HCT116 (cell line): ENCODE measurements at regions not wholly inside any gene's neighbourhood (a gene's known extent, or its start where the extent isn't known, plus 50 kb on each side); places are given as distances from the start of the nearest gene placed in this dataset.

Experiments
- ATAC-seq: fragments of 200-7000 bp; cut with Tn5 transposase; 2 replicates; pipeline ENCODE4 v1.9.1; 2020; ENCODE audit warnings: mild to moderate bottlenecking, moderate library complexity
- BruUV-seq: library from RNA; stranded (reverse); fragments of 400-500 nt; replicated peaks from 2 replicates; lab custom pipeline; 2021; lab: Mats Ljungman, UMichigan
- CTCF ChIA-PET: fragments of 300-600 bp; sonication (Branson Sonifier 250); formaldehyde crosslinking; loops from one replicate; lab custom pipeline; 2021; ENCODE audit warnings: antibody characterized with exemption; lab: Charles Lee
- POLR2A ChIA-PET: fragments of 300-600, 350-600 bp; sonication (Branson Sonifier 250); formaldehyde crosslinking; loops from one replicate; lab custom pipeline; 2021; ENCODE audit warnings: antibody characterized with exemption; lab: Charles Lee
- RAD21 ChIA-PET, 2 experiments: fragments of 300-600 bp; sonication (Branson Sonifier 250); formaldehyde crosslinking; loops; one replicate each; lab custom pipeline; 2023; ENCODE audit warnings: low total read pairs in 2 of 2; ENCODE audit not compliant: uncharacterized antibody in 2 of 2, unreplicated experiment in 2 of 2, low non-redundant PET in 1 of 2; lab: Charles Lee
- DNase-seq: peaks from one replicate; pipeline ENCODE4 v3.0.0-alpha.2; 2010; ENCODE audit warnings: low read depth, low spot score
- H2AFZ ChIP-seq: fragments of 200-600 bp; shearing (Covaris generic), sonication (generic); 2 replicates; pipeline ENCODE4 v1.6.1; 2017; ENCODE audit warnings: low read depth, mixed run types, mixed read lengths, antibody characterized with exemption, low read length; ENCODE audit not compliant: poor library complexity, severe bottlenecking
- H3K27ac ChIP-seq: 2 replicates; pipeline ENCODE4 v1.5.1; 2012; ENCODE audit warnings: low read depth, low read length
- H3K27me3 ChIP-seq: fragments of 200-600 bp; sonication (generic); 2 replicates; pipeline ENCODE4 v1.6.1; 2016; ENCODE audit warnings: mixed run types, low read length, mixed read lengths; ENCODE audit not compliant: insufficient read depth
- H3K36me3 ChIP-seq, 2 experiments: fragments of 200-500 bp in 1 of 2; fragments of 200-600 bp in 1 of 2; sonication (Bioruptor generic) in 1 of 2; sonication (generic) in 1 of 2; 2 replicates each; pipeline versions ENCODE4 v1.5.1 to v1.6.1; 2014 to 2016; ENCODE audit warnings: low read length in 2 of 2, inconsistent platforms in 1 of 2, mixed read lengths in 1 of 2, mixed run types in 1 of 2; ENCODE audit not compliant: insufficient read depth in 2 of 2, control insufficient read depth in 1 of 2
- H3K4me1 ChIP-seq, 2 experiments: fragments of 200-600 bp in 1 of 2; sonication (generic) in 1 of 2; 2 replicates each; pipeline versions ENCODE4 v1.5.1 to v1.6.1; 2012 to 2017; ENCODE audit warnings: low read length in 2 of 2, inconsistent platforms in 1 of 2, mild to moderate bottlenecking in 1 of 2, mixed read lengths in 1 of 2, mixed run types in 1 of 2, moderate library complexity in 1 of 2; ENCODE audit not compliant: insufficient read depth in 2 of 2, control insufficient read depth in 1 of 2
- H3K4me2 ChIP-seq: fragments of 200-600 bp; sonication (generic); 2 replicates; pipeline ENCODE4 v1.6.1; 2017; ENCODE audit warnings: mixed run types, low read length, mixed read lengths
- H3K4me3 ChIP-seq, 2 experiments: fragments of 200-600 bp in 1 of 2; sonication (generic) in 1 of 2; replicated peaks in 1 of 2; 2 replicates each; pipeline ENCODE4 v1.5.1; 2011 to 2016; ENCODE audit warnings: low read length in 2 of 2, control low read depth in 1 of 2, low read depth in 1 of 2, mild to moderate bottlenecking in 1 of 2, mixed read lengths in 1 of 2, mixed run types in 1 of 2
- H3K79me2 ChIP-seq: fragments of 200-600 bp; sonication (generic); 2 replicates; pipeline ENCODE4 v1.6.1; 2017; ENCODE audit warnings: mild to moderate bottlenecking, mixed run types, low read length, moderate library complexity, mixed read lengths; ENCODE audit not compliant: insufficient read depth
- H3K9ac ChIP-seq: fragments of 200-600 bp; sonication (generic); 2 replicates; pipeline ENCODE4 v1.6.1; 2016; ENCODE audit warnings: low read length, mixed read lengths
- H3K9me2 ChIP-seq: fragments of 200-600 bp; sonication (generic), shearing (Covaris generic); 2 replicates; pipeline ENCODE4 v1.6.1; 2017; ENCODE audit warnings: mixed run types, mild to moderate bottlenecking, moderate library complexity; ENCODE audit not compliant: insufficient read depth
- H3K9me3 ChIP-seq, 2 experiments: fragments of 200-500 bp in 1 of 2; fragments of 200-600 bp in 1 of 2; sonication (Bioruptor generic) in 1 of 2; sonication (generic) in 1 of 2; 2 replicates each; pipeline ENCODE4 v1.6.1; 2014 to 2017; ENCODE audit warnings: low read length in 2 of 2, mixed read lengths in 2 of 2, inconsistent platforms in 1 of 2, low read depth in 1 of 2, mild to moderate bottlenecking in 1 of 2, mixed run types in 1 of 2, moderate library complexity in 1 of 2; ENCODE audit not compliant: control insufficient read depth in 1 of 2, insufficient read depth in 1 of 2
- H4K20me1 ChIP-seq: fragments of 200-600 bp; sonication (generic), shearing (Covaris generic); 2 replicates; pipeline ENCODE4 v1.6.1; 2017; ENCODE audit warnings: mixed run types, mild to moderate bottlenecking, moderate library complexity; ENCODE audit not compliant: insufficient read depth
- EZH2 ChIP-seq: fragments of 200-600 bp; sonication (generic); IDR thresholded peaks from 2 replicates; pipeline ENCODE4 v1.6.1; 2017; ENCODE audit warnings: antibody characterized with exemption, mixed run types
- POLR2AphosphoS5 ChIP-seq: IDR thresholded peaks from 2 replicates; pipeline ENCODE4 v1.6.1; 2011; ENCODE audit warnings: mild to moderate bottlenecking, low read depth, low read length, moderate library complexity
- RAD21 ChIP-seq: IDR thresholded peaks from 2 replicates; pipeline ENCODE4 v1.6.1; 2012; ENCODE audit warnings: low read depth, mild to moderate bottlenecking
- SIN3A ChIP-seq: IDR thresholded peaks from 2 replicates; pipeline ENCODE4 v1.6.1; 2012; ENCODE audit warnings: low read depth
- SRF ChIP-seq: IDR thresholded peaks from 2 replicates; pipeline ENCODE4 v1.6.1; 2012; ENCODE audit warnings: low read depth
- TCF7L2 ChIP-seq: IDR thresholded peaks from 2 replicates; pipeline ENCODE4 v1.7.0; 2011; ENCODE audit warnings: borderline replicate concordance, inconsistent platforms; ENCODE audit not compliant: insufficient read depth, insufficient read length; ENCODE audit errors: extremely low read depth
- ZFX ChIP-seq: fragments of 450-650 bp; IDR thresholded peaks from 2 replicates; pipeline ENCODE4 v1.6.1; 2017
- ZNF274 ChIP-seq: fragments of 200-500 bp; sonication (Bioruptor generic); IDR thresholded peaks from 2 replicates; pipeline ENCODE4 v1.6.1; 2014; ENCODE audit warnings: mild to moderate bottlenecking, low read depth, low read length, inconsistent platforms
- intact Hi-C: fragments of 100-400 bp; cut with micrococcal nuclease; formaldehyde crosslinking; loops from 2 replicates; pipeline ENCODE4 v1.10.0; 2022
- TF ChIP-seq, protein P1 (sequence below), 3 experiments: fragments of 200-600 bp in 1 of 3; sonication (generic) in 1 of 3; IDR thresholded peaks in 2 of 3; conservative IDR thresholded peaks in 1 of 3; 2 replicates each; pipeline ENCODE4 v1.5.1; 2012 to 2017; ENCODE audit warnings: low read depth in 2 of 3, low read length in 2 of 3, antibody characterized with exemption in 1 of 3, borderline replicate concordance in 1 of 3, control low read depth in 1 of 3, mild to moderate bottlenecking in 1 of 3, mixed read lengths in 1 of 3, mixed run types in 1 of 3, moderate library complexity in 1 of 3; ENCODE audit not compliant: insufficient read depth in 1 of 3
- TF ChIP-seq, protein P2 (sequence below): IDR thresholded peaks from 2 replicates; pipeline ENCODE4 v1.6.1; 2011; ENCODE audit warnings: mild to moderate bottlenecking, low read length, moderate library complexity; ENCODE audit not compliant: insufficient replicate concordance; ENCODE audit errors: extremely low read depth
- TF ChIP-seq, protein P3 (sequence below): IDR thresholded peaks from 2 replicates; pipeline ENCODE4 v1.6.1; 2012

DNA sequence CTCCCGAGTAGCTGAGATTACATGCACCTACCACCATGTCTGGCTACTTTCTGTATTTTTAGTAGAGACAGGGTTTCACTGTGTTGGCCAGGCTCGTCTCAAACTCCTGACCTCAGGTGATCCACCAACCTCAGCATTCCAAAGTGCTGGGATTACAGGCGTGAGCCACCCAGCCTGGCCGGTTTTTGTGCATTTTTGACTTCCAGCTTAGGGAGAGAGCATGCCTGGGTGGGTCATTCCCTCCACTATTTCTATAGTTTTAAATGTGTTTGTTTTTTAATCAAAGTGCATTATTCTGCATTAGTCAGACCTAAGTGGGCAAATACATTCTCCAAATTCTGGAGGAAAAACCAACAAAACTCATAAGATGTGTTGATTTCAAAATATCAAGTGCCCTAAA is 207.4 kb upstream of the NRIP1 start:
- no peak overlapping the region for H3K27ac ChIP-seq
- no peak overlapping the region for H3K4me2 ChIP-seq

More for the DNA sequence above, 207.4 kb upstream of the NRIP1 start:
- no peak overlapping the region for H3K9ac ChIP-seq
- H3K36me3 ChIP-seq: no peaks in the 10 kb centered on the region
- H3K4me3 ChIP-seq: no peak overlapping the region
- no TSS peak for BruUV-seq
- no peaks in the 10 kb centered on the region for H3K79me2 ChIP-seq
- CTCF ChIA-PET: no interaction called here
- no peaks in the 10 kb centered on the region for H3K9me2 ChIP-seq
- intact Hi-C loops: no loop called here
- H2AFZ ChIP-seq: no peak overlapping the region
- no peak for DNase-seq
- TF ChIP-seq, protein P1, sequence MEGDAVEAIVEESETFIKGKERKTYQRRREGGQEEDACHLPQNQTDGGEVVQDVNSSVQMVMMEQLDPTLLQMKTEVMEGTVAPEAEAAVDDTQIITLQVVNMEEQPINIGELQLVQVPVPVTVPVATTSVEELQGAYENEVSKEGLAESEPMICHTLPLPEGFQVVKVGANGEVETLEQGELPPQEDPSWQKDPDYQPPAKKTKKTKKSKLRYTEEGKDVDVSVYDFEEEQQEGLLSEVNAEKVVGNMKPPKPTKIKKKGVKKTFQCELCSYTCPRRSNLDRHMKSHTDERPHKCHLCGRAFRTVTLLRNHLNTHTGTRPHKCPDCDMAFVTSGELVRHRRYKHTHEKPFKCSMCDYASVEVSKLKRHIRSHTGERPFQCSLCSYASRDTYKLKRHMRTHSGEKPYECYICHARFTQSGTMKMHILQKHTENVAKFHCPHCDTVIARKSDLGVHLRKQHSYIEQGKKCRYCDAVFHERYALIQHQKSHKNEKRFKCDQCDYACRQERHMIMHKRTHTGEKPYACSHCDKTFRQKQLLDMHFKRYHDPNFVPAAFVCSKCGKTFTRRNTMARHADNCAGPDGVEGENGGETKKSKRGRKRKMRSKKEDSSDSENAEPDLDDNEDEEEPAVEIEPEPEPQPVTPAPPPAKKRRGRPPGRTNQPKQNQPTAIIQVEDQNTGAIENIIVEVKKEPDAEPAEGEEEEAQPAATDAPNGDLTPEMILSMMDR (IDR thresholded peaks at IDR 0.05 in 2 of 3, conservative IDR thresholded peaks at IDR 0.05 in 1 of 3; ENCODE audit: borderline replicate concordance in 1 of 3, insufficient read depth in 1 of 3, low read depth in 2 of 3, low read length in 2 of 3): no peak
- TF ChIP-seq TCF7L2 (no peak), SRF (no peak), SIN3A (no peak), RAD21 (no peak), ZFX (no peak), EZH2 (no peak), ZNF274 (no peak), POLR2AphosphoS5 (no peak)
- TF ChIP-seq, protein P2, sequence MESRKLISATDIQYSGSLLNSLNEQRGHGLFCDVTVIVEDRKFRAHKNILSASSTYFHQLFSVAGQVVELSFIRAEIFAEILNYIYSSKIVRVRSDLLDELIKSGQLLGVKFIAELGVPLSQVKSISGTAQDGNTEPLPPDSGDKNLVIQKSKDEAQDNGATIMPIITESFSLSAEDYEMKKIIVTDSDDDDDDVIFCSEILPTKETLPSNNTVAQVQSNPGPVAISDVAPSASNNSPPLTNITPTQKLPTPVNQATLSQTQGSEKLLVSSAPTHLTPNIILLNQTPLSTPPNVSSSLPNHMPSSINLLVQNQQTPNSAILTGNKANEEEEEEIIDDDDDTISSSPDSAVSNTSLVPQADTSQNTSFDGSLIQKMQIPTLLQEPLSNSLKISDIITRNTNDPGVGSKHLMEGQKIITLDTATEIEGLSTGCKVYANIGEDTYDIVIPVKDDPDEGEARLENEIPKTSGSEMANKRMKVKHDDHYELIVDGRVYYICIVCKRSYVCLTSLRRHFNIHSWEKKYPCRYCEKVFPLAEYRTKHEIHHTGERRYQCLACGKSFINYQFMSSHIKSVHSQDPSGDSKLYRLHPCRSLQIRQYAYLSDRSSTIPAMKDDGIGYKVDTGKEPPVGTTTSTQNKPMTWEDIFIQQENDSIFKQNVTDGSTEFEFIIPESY: no peak
- TF ChIP-seq, protein P3, sequence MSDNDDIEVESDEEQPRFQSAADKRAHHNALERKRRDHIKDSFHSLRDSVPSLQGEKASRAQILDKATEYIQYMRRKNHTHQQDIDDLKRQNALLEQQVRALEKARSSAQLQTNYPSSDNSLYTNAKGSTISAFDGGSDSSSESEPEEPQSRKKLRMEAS: no peak
- TF ChIP-seq, all 23 proteins: peak for 0
- no peaks in the 10 kb centered on the region for H4K20me1 ChIP-seq
- peaks cover 0 to 2% of the 10 kb centered on the region in 2 experiments; a peak in 1 of 4 replicates for H3K9me3 ChIP-seq
- no peak for ATAC-seq
- RAD21 ChIA-PET: no interaction called here
- no peaks in the 10 kb centered on the region for H3K4me1 ChIP-seq
- H3K27me3 ChIP-seq: no peaks in the 10 kb centered on the region
- POLR2A ChIA-PET: no interaction called here
